ENCODE measurements at regions not wholly inside any gene's neighbourhood (a gene's known extent, or its start where the extent isn't known, plus 50 kb on each side); places are given as distances from the start of the nearest gene placed in this dataset.

DNA sequence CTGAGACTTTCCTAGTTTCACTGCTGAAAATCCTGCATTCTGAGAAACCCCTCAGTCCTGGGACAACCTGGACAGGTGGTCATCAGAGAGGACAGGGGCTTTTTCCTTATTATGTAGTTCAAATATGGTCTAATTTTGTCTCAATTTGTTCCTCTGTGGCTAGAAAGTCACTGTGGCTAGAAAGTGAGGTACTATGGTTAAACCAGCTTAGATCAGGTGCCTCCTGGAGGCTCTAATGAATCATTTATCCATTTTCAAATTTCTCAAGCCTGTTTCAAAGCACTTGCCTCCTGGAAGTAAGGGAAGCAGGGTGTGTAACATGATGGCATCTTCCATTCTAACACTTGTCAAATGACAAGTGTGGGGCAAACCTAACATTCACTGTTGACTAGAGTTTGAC lies 326.8 kb downstream of the PIK3C3 start:
- no peak for DNase-seq
- H3K4me1 ChIP-seq (ENCODE audit: insufficient read depth, low read length) = no peaks in the 10 kb centered on the region
- H3K9ac ChIP-seq (ENCODE audit: low read length) = no peak overlapping the region
- H3K79me2 ChIP-seq (ENCODE audit: low read length) = no peaks in the 10 kb centered on the region
- no peak overlapping the region for H3K27ac ChIP-seq (ENCODE audit: low read length)
- H3K4me2 ChIP-seq (ENCODE audit: low read length) = no peak overlapping the region
- no peak overlapping the region for H2AFZ ChIP-seq (ENCODE audit: low read length)
- CTCF ChIA-PET = no interaction called here
- intact Hi-C loops (cut with micrococcal nuclease) = no loop called here
- no peak overlapping the region for H3K4me3 ChIP-seq (ENCODE audit: low read length)
- no peaks in the 10 kb centered on the region for H4K20me1 ChIP-seq (ENCODE audit: low read length)
- H3K9me2 ChIP-seq (replicated peaks; ENCODE audit: low read length) = no peaks in the 10 kb centered on the region
- TF ChIP-seq EZH2 (IDR thresholded peaks at IDR 0.05; ENCODE audit: low read length, unreplicated experiment) (no peak), EZH2phosphoT487 (IDR thresholded peaks at IDR 0.05; ENCODE audit: borderline replicate concordance, low read length) (no peak)
- no peak for ATAC-seq
- H3K9me3 ChIP-seq (ENCODE audit: low read length) = no peaks in the 10 kb centered on the region
- no peaks in the 10 kb centered on the region for H3K27me3 ChIP-seq (ENCODE audit: low read length)
- no TSS peak for BruUV-seq (replicated peaks)
- no peaks in the 10 kb centered on the region for H3K36me3 ChIP-seq (ENCODE audit: low read depth, low read length)
- POLR2A ChIA-PET (ENCODE audit: unreplicated experiment) = no interaction called here
- H3F3A ChIP-seq (ENCODE audit: low read length, unreplicated experiment) = no peaks in the 10 kb centered on the region

DNA sequence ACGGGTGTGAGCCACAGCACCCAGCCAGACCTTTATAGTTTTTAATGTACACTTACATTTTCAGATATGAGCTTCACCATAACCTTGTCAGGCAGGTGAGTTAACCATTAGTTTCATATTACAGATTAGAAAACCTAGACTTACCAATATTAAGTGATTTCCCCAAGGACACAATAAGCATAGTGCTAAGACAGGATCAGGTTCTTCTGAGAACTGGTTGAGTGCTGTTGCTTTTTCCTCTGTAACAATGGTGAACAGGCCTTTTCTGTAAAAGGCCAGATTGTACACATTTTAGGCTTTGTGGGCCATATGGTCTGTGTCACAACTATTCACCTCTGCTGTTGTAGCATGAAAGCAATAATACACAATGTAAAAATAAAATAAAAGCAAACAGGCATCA lies 332.0 kb downstream of the PIK3C3 start:
- Histone ChIP-seq H3K27me3 (ENCODE audit: low read length) (no peaks in the 10 kb centered on the region), H3K4me1 (ENCODE audit: insufficient read depth, low read length) (no peaks in the 10 kb centered on the region), H3K79me2 (ENCODE audit: low read length) (no peaks in the 10 kb centered on the region), H3K4me3 (ENCODE audit: low read length) (no peak overlapping the region), H3K9me2 (replicated peaks; ENCODE audit: low read length) (no peaks in the 10 kb centered on the region), H3K4me2 (ENCODE audit: low read length) (no peak overlapping the region), H2AFZ (ENCODE audit: low read length) (no peak overlapping the region), H3K36me3 (ENCODE audit: low read depth, low read length) (no peaks in the 10 kb centered on the region), H3K9me3 (ENCODE audit: low read length) (no peaks in the 10 kb centered on the region), H3K9ac (ENCODE audit: low read length) (no peak overlapping the region), H4K20me1 (ENCODE audit: low read length) (no peaks in the 10 kb centered on the region), H3F3A (ENCODE audit: low read length, unreplicated experiment) (no peaks in the 10 kb centered on the region), H3K27ac (ENCODE audit: low read length) (no peak overlapping the region)
- no peak for DNase-seq
- no peak for ATAC-seq
- no TSS peak for BruUV-seq (replicated peaks)
- TF ChIP-seq EZH2phosphoT487 (IDR thresholded peaks at IDR 0.05; ENCODE audit: borderline replicate concordance, low read length) (no peak), EZH2 (IDR thresholded peaks at IDR 0.05; ENCODE audit: low read length, unreplicated experiment) (no peak)
- TF ChIP-seq, protein P1, sequence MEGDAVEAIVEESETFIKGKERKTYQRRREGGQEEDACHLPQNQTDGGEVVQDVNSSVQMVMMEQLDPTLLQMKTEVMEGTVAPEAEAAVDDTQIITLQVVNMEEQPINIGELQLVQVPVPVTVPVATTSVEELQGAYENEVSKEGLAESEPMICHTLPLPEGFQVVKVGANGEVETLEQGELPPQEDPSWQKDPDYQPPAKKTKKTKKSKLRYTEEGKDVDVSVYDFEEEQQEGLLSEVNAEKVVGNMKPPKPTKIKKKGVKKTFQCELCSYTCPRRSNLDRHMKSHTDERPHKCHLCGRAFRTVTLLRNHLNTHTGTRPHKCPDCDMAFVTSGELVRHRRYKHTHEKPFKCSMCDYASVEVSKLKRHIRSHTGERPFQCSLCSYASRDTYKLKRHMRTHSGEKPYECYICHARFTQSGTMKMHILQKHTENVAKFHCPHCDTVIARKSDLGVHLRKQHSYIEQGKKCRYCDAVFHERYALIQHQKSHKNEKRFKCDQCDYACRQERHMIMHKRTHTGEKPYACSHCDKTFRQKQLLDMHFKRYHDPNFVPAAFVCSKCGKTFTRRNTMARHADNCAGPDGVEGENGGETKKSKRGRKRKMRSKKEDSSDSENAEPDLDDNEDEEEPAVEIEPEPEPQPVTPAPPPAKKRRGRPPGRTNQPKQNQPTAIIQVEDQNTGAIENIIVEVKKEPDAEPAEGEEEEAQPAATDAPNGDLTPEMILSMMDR (conservative IDR thresholded peaks at IDR 0.05; ENCODE audit: low read depth, low read length) = no peak
- ChIA-PET CTCF (no interaction called here), POLR2A (ENCODE audit: unreplicated experiment) (no interaction called here)
- intact Hi-C loops (cut with micrococcal nuclease) = no loop called here

DNA sequence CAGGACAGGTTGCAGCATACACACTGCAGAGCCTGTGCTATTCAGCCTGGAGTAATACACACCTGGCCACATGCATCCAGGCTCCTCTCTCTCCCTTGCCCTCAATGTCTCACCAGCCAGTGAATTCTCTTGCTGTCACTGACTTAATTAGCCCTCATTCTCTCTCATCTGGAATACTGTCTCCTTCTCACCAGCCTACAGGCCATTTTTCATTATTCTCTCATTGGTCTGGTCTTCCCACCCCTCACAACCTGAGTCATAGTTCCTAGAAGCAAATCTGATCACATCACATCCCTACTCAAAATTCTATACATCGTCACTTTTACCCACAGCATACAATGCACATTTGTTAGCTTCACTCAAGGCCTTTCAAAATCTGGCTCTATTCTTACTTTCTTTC lies 333.1 kb downstream of the PIK3C3 start:
- no peaks in the 10 kb centered on the region for H3K9me2 ChIP-seq (replicated peaks; ENCODE audit: low read length)
- no peak for DNase-seq
- no TSS peak for BruUV-seq (replicated peaks)
- no peak overlapping the region for H3K27ac ChIP-seq (ENCODE audit: low read length)
- no peak overlapping the region for H3K4me3 ChIP-seq (ENCODE audit: low read length)
- H3K4me2 ChIP-seq (ENCODE audit: low read length) = no peak overlapping the region
- H3K79me2 ChIP-seq (ENCODE audit: low read length) = no peaks in the 10 kb centered on the region
- H3K4me1 ChIP-seq (ENCODE audit: insufficient read depth, low read length) = no peaks in the 10 kb centered on the region
- POLR2A ChIA-PET (ENCODE audit: unreplicated experiment) = no interaction called here
- H3K36me3 ChIP-seq (ENCODE audit: low read depth, low read length) = no peaks in the 10 kb centered on the region
- H2AFZ ChIP-seq (ENCODE audit: low read length) = no peak overlapping the region
- ATAC-seq = no peak
- H3K9ac ChIP-seq (ENCODE audit: low read length) = no peak overlapping the region
- H4K20me1 ChIP-seq (ENCODE audit: low read length) = no peaks in the 10 kb centered on the region
- H3K27me3 ChIP-seq (ENCODE audit: low read length) = no peaks in the 10 kb centered on the region
- intact Hi-C loops (cut with micrococcal nuclease) = no loop called here
- no peak for TF ChIP-seq EZH2 (IDR thresholded peaks at IDR 0.05; ENCODE audit: low read length, unreplicated experiment)
- TF ChIP-seq, protein P1 (conservative IDR thresholded peaks at IDR 0.05; ENCODE audit: low read depth, low read length) = no peak
- no peak for TF ChIP-seq EZH2phosphoT487 (IDR thresholded peaks at IDR 0.05; ENCODE audit: borderline replicate concordance, low read length)
- H3F3A ChIP-seq (ENCODE audit: low read length, unreplicated experiment) = no peaks in the 10 kb centered on the region
- H3K9me3 ChIP-seq (ENCODE audit: low read length) = no peaks in the 10 kb centered on the region
- CTCF ChIA-PET = no interaction called here
